Stimulated activated CD4-positive, alpha-beta T cell treated with anti-CD3 and anti-CD28 coated beads, Interleukin-15, amount 100 ng/mL, for 24 hours (primary cell): ENCODE measurements at regions not wholly inside any gene's neighbourhood (a gene's known extent, or its start where the extent isn't known, plus 50 kb on each side); places are given as distances from the start of the nearest gene placed in this dataset.
"Not testable (repeated sequence)": the region's sequence is repeated elsewhere in the genome, so short reads cannot be mapped to it uniquely, and the experiment has no call there.

Experiments
- DNase-seq: peaks from one replicate; pipeline ENCODE4 v3.0.0-alpha.2; 2020

DNA sequence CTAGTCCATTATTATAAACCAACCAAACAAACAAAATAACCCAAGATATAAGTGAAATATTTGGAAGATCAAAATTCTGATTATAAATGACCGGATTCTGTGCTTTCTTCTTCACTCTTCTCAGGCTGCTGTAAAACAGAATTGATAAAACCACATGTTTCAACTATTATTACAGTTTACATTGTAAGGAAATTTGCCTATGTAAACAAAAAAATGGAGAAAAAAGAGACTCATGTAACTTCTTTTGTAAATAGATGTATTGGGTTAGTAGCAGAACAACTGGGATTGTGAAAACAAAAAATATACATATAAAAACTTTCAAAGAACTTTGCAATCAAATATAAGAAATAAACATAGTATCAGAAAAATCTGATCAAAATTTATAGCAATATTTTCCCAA lies 295.2 kb upstream of the CCDC179 start:
- DNase-seq, result no peak

DNA sequence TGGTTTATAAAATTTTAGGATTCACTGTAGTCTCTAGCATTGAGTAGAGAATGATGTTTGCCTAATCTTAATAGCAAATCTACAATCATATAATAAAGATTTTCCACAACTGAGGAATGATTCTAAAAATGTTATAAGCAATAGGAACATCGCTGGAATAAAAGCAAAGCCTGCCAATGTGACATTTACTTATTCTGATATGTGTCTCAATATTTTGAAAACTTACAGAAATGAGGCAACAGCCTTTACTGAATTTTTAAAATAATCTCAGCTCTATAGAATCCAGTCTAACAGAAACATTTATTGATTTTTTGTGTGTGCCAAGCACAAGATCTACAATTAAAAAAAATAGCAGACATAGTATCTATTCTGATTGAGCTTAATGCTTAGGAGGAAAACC lies 303.7 kb upstream of the CCDC179 start:
- no peak for DNase-seq

DNA sequence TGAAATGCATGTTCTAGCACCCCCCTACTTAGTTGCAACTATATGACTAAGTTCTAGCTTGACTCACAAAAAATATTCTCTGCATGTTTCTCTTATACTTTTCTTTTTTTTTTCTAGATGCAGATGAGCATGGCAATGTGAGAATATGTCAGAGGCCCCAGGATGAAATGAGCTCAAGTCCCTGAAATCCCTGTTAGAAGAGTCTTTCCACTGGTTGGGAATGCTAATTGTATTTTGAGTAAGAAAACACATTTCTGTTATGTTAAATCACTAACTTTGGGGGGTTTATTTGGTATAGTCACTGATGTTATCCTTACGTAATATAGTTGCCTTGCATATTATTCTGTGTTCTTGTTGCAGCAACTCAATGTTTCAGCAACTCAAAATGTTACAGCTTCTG lies 306.1 kb upstream of the CCDC179 start:
- no peak for DNase-seq

DNA sequence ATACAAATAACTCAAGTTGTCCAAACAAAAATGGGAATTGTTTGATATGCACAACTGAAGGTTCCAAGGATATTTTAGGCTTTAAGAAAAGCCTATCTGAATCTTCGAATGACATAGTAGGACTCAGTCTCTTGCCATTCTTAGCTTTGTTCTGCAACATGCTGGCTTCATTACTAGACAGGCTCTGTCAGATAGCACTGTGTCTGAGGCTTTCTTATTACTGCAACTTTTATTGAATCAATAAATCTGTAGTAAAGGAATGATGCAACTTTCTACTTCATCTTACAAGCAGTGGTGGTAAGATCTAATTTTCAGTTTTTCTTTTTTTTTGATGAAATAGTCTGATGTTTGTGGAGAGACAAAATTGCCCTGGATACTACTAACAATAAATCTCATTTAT lies 319.3 kb upstream of the CCDC179 start:
- DNase-seq, result no peak

DNA sequence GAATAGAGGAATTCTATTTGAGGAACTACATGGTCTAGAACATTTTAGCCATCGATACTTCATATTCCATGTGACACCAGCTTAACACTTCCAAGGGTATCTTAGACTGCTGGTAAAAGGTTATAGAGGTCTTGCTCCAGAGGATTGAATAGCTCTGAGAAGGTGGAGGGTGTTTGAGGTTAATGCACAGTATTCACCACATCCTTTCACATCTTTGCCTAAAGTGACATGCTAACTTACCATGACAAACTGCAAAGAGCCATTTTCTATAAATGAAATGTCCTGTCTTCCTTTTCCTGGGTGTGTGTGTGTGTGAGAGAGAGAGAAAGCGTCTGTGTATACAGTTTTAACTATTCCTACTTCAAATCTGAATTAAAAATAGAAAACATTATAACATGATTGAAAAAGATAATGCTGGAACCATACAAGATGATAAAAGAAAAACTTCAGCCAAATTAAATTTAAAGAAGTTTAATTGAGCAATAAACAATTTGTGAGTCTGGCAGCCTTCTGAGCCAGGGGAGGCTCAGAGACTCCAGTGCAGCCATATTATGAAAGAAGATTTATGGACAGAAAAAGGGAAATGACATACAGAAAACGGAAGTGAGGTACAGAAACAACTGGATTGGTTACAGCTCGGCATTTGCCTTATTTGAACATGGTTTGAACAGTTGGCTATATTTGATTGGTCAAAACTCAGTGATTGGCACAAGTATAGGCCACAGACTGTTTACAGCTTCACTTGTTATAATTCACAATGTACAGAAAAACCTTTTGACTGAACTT lies 320.9 kb upstream of the CCDC179 start:
- no peak for DNase-seq

DNA sequence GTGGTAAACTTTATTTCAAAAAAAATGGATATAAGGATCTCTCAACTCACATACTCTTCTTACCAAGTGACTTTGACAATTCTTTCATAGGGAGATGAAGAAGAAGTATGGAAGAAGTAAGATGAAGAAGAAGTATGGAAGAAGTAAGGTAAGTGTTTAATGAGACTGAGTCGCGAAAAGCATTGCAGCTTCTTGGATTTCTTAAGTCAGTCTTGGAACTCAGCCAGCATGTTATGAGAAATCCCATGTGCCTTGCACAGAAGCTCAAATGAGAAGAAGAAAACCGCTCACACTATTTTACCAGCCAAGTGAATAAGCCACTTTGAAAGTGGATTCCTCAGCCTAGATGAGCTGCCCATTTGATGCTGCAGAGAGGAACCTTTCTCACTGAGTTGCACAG lies 332.0 kb upstream of the CCDC179 start:
- no peak for DNase-seq

DNA sequence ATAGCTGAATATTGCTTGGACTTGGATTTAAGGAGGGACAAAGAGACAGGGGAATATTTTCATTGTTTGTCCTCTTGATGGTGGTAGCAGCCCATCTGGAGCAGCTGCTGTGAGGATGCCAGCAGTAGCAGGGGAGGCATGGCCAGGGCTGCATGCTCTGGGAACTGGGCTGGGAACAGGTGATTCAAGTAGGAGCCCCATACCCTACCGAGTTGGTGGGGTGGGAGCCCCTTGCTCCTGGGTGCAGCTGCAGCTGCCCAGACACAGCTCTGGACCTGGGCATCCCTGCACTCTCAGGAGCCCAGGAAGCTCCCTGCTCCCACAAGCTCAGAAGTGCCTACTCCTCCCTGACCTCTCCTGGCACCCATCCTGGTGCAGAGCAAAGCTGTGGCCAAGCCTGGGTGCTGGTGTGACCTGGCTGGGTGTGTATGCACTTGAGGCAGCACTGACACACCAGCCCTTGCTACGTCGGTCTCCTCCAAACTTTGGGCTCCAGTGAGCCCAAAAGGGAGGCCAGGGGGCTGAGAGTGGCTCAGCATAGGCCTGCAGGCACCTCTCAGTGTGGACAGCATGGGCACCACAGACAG lies 341.8 kb upstream of the CCDC179 start:
- no peak for DNase-seq

DNA sequence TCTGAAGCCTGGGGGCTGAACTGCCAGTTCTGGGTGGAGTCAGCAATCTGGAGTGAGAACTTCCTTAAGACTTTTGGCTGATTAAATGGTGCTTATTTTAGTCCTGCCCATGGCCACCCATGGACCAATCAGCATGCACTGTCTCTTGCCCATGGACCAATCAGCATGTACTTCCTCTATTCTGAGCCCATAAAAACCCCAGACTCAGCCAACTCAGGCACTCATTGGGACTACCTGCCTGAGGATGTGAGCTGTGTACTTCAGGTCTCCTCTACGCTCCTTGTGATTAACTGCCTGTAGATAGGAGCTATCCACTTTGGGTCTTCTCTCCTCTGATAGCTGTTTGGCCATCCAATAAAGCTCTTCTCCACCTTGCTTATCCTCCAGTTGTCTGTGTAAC lies 342.3 kb upstream of the CCDC179 start:
- DNase-seq, result no peak

DNA sequence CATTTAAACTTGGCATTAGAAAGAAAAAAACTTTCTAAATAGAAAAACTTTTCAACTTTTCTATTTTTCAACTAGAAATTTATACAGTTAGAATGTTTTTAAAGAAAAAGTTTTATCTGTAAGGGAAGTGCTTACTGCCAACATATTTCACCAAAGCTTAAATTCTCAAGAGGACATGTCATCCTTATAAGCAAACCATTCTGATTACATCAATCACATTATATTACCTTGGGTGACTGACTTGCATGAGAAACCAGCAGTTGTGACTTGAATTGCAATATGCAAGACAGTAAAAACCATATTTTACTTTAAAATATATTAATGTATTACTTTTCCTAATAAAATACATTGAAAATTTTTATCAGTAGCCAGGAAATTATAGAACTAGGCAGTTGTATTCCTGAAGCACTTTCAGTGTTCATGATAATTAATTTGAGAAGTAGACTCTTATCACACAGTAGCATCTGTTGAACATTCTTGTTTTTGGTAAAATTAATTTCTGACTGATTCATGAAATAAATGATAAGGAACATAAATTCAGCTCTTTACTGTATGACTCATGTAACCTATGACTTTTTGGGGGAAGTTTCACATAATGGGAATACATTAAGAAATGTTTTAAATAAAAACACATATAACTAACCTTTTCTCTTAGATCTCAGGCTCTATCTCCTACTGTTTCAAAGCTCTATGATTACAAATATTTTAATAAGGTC lies 345.0 kb upstream of the CCDC179 start:
- DNase-seq, result no peak

DNA sequence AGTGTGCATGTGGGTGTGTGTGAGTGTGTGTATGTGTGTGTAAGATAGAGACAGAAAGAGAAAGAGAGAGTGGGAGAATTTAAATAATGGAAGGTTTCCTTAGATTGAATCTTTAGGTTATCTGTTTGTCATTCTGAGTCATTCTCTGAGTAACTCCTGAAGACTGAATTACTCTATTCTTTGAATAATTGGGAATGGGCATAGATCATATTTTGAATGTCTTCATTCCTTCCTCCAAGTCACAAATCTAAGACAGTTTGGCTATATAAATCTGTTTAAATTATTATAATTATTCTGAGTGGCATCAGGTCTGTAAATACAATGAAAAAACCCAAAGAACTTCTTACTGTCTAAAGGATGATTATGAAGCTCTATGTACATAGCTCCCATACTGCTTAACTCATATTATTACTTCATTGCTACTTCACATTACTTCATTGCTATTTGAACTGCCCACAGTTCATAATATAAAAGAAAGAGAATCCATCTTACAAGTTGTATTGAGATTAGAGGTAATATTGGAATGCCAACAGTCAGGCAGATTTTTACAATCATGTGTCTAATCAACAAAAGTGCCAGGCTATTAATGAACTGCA lies 346.6 kb upstream of the CCDC179 start:
- no peak for DNase-seq

DNA sequence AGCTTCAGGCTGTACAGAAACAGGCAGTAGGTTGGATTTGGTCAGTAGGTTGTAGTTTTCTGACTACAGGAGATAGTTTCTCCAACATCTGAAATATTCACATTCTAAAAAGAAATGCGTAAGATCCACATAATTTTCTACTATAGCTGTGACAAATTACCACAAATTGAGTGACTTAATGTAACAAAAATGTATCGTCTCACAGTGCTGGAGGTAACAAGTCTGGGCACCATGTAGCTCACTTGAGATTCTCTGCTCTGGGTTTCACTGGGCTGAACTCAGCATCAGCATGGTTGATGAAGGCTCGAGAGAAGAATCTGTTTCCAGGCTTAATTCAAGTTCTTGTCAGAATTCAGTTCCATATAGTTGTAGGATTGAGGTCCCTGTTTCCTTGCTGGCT lies 350.9 kb upstream of the CCDC179 start:
- no peak for DNase-seq

DNA sequence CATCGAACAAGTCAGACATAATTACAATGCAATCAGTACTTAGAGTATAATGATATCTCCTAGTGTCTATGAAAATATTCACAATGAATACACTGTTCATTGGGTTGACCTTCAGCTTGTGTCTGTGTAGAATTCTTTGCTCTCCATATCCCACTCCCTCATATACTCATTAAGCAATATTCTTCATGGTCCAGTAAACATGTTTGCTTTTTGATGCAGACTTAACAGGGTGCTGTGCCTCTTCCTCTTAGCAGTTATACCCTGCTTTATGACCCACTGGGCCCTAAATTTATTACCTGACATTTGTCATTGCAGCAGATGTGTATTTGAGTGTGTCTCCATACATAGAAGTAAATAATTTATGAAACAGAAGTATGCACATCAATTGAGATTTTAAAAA lies 352.5 kb upstream of the CCDC179 start:
- DNase-seq, result no peak

DNA sequence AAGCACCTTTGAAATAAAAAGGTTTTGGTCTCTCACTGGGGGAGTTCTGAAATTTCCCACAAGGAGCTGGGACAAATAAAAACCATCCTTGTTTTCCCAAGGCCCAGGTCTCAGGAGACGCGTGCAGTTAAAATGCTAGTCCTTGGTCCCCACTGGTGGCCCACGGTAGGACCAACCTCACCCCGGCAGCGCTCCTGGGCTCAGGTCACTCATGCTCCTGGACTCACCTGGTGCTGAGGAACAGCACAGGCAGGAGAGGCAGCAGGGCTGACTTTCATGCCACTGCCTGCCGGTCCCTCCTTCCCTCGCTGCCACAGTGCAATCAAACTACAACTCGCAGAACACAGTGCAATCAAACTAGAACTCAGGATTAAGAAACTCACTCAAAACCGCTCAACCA lies 356.8 kb upstream of the CCDC179 start:
- DNase-seq, result no peak

DNA sequence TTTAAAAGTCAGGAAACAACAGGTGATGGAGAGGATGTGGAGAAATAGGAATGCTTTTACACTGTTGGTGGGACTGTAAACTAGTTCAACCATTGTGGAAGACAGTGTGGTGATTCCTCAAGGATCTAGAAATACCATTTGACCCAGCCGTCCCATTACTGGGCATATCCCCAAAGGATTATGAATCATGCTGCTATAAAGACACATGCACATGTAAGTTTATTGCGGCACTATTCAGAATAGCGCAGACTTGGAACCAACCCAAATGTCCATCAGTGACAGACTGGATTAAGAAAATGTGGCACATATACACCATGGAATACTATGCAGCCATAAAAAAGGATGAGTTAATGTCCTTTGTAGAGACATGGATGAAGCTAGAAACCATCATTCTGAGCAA lies 359.8 kb upstream of the CCDC179 start:
- not testable (repeated sequence) for DNase-seq

DNA sequence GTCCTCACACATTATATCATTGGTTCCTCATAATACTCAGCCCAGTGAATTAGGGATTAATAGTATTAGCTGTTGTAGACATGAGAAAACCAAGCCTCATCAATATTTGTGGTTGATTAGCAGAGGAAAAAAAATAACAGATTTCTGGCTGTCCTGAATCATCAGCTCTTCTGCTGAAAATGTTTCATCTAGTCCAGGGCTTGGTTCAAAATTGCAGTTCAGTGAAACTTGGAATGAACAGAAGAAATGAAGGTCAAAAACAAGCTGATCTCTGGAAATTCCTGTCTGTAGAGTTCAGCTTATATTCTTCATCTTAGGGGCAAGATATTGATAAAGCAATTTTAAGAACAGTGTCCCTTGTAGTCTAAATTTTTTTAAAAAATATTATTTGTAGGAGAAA lies 361.1 kb upstream of the CCDC179 start:
- DNase-seq, result no peak

DNA sequence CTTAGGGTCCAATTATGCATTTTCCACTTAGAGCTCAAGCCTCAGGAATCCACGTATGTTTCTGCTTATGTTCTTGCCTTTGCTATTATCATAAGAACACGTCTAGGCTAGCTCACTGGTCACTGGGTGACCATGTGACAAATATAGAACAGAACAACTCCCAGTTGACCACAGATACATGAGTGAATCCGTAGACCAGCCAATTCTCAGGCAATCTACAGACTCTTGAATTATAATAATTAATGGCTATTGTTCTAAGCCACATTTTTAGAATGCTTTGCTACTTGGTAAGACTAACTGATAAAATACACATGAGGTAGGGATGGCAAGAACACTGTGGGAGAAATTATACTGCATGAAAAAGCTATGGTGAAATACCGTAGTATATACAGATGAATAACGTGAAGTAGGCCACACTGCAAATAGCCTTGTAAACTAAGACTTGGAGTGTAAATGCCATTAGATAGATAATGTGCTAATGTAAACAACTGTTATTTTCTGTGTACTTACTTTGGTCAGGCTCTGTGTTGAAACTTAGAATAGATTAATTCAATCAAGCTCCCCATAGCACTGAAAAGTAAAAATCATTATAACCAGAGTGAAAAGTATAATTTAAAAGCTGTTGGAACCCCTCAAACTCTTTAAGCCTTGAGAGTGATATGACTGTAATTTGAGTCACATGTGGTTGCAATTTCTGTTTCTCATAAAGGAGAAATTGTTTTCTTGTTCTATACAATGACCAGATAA lies 366.2 kb upstream of the CCDC179 start:
- DNase-seq, result no peak

DNA sequence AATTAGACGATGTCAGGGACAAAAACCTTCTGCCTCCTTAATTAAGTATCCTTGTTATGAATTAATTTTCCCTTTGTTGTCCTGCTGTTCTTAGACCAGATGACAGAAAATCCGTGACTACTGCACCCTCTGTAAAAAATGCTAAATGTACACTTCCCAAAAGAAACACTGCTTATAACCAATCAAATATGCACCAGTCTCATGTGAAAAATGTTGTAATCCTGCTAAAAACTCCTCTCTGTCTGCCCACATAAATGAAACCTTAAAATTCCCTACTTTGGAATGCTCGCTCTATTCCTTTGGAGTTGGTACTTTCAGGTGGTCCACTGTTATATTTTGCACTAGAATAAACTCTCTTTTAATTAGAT lies 366.8 kb upstream of the CCDC179 start:
- no peak for DNase-seq

DNA sequence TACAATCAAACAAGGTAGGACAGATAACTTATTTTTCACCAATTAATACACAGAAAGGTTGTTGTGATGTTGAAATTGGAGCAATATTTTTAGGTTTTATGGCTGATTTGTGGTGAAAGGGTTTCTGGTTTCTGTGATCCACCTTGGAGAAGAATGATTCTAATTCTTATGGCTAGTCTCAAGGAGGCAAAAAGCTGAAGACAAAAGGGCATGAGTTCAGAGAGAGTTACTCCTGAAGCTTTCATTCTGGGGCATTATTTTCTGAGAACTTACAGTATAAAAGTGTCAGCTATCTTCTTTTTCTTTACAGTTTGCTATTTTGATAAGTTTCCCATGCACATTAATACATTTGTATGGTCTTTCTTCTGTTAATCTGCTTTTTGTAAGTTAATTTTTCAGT lies 372.4 kb upstream of the CCDC179 start:
- DNase-seq, result no peak

DNA sequence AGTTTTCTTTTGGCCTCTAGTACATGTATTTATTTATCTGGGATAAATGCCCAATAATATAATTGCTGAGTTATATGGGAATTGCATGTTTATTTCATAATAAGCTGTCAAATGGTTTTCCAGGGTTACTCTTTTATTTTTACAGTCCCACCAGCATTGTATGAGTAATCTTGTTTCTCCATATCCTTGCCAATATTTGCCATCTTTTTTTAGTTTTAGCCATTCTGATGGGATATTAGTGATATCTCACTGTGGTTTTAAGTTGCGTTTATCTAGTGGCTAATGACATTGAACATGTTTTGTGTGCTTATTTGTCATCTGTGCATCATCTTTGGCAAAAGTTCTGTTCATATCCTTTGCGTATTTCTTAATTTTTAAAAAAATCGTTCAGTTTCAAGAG lies 372.8 kb upstream of the CCDC179 start:
- no peak for DNase-seq

DNA sequence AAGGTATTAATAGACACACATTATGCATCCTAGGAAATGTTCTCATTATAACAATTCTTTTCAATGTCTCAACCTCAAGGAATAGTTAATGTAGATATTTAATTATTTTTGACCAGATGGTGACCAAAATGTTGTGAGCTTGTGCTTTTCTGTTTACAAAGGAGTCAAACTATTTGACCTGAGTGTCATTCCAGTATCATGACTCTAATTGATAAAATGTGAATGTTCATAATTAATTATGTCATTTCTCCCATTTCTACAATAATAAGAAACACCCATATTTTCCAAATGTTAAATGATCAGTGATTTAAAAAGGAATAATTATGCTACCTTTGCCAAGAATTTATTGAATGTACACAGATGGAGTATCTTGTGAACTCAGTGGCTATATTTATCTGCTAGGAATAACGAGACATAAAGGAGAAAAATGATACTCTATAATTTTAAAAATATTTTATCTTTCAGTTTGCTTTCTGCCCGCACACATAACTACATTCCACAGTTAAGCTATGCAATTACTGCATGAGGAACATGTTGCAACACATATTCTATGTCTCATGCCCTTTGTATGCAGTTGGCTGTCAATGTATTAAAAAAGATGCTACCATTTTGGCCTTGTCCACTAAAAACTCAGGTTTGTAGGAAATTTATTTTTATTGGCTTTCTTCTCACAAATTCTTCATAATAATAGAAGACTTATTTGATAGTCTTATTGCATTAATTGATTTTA lies 376.7 kb upstream of the CCDC179 start:
- DNase-seq, result no peak

DNA sequence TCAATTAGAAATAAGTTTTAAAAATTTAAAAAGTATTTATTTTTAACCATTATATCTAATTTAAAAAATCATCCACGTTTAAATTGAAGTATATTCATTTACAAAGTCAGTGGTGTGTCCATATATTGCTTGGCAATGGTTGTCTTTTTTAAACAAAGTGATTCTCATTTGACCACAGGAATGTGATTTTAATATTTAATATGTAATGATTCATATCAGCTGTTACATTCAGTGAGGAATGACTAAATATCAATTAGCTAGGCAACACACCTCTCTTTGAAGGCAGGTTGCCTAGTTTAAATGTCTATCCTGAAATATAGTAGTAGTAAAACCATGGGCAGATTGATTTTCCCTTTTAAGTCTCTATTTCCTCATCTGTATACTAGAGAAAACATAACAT lies 392.2 kb upstream of the CCDC179 start:
- DNase-seq, result no peak

DNA sequence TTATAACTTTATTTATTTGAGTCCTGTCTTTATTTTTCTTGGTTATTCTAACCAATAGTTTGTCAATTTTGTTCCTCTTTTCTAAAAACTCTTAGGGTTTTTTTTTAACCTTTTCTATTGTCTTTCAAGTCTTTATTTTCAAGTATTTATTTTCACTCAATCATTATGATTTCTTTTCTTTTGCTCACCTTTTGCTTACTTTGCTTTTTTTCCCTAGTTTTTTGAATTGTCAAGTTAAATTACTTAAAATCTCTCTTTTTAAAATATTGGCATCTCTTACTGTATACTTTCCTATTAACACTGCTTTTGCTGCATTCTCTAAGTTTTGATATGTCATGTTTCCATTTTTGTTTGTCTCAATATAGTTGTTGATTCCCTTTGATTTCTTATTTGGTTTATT lies 396.8 kb upstream of the CCDC179 start:
- DNase-seq, result no peak

DNA sequence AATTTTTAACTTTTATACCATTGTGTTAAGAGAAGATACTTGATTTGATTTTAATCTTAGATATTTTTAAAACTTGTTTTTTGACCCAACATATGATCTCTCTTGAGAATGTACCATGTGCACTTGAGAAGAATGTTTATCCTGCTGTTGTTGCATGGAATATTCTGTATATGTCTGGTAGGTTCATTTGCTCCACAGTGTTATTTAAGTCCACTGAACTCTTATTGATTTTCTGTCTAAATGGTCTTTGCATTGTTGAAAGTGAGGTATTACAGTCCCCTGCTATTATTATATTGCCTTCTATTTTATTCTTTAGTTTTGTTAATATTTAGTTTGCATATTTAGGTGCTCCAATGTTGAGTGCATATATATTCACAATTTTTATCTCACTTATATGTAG lies 397.3 kb upstream of the CCDC179 start:
- no peak for DNase-seq
